Large intestine (tissue), 3 donors: ENCODE measurements at regions not wholly inside any gene's neighbourhood (a gene's known extent, or its start where the extent isn't known, plus 50 kb on each side); places are given as distances from the start of the nearest gene placed in this dataset.
A peak's percentile ranks its signal among the peaks of the same experiment; 100 is the strongest.

ENCODE experiments used
- DNase-seq, 2 donors: peaks; one replicate each; pipeline versions ENCODE4 v3.0.0 to v3.0.0-alpha.2; 2013
- H3K27ac ChIP-seq: one replicate; pipeline ENCODE4 v1.5.1; 2013; ENCODE audit warnings: low read length
- H3K27me3 ChIP-seq: 2 replicates; pipeline ENCODE4 v1.6.1; 2013; ENCODE audit warnings: low read length; ENCODE audit not compliant: control insufficient read depth, insufficient read depth
- H3K36me3 ChIP-seq: 2 replicates; pipeline ENCODE4 v1.6.1; 2013; ENCODE audit warnings: low read length; ENCODE audit not compliant: control insufficient read depth, insufficient read depth
- H3K4me1 ChIP-seq: one replicate; pipeline ENCODE4 v1.6.1; 2013; ENCODE audit warnings: low read length; ENCODE audit not compliant: control insufficient read depth, insufficient read depth
- H3K4me3 ChIP-seq: one replicate; pipeline ENCODE4 v1.5.1; 2013; ENCODE audit warnings: low read length
- H3K9me3 ChIP-seq: one replicate; pipeline ENCODE4 v1.6.1; 2013; ENCODE audit warnings: mild to moderate bottlenecking, low read depth, low read length, moderate library complexity; ENCODE audit not compliant: control insufficient read depth
- WGBS: methylation state at CpG from one replicate; pipeline ENCODE4 v1.1.5; 2013; ENCODE audit warnings: low lambda C conversion rate; ENCODE audit not compliant: insufficient coverage; 5-methylcytosine and 5-hydroxymethylcytosine counted together

DNA sequence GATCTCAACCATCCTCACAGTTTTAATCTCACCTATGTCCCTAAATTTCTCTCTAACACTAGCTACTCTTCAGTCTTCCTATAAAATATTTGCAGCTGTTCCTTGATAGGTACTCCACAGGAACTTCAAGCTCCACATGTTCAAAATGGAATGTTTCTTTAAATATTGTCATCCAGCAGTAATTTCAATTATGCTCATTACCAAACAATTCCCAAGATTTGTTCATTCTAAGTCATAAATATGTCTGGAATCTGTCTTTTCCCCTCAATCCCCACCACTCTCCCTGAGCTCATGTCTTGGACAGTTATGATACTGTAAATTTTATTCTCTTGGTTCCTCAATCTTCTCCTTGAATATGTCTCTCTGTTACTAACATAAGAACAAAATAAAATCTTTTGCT lies 214.4 kb downstream of the NRIP1 start:
- H3K9me3 ChIP-seq: no peaks in the 10 kb centered on the region
- H3K4me3 ChIP-seq: no peak overlapping the region
- DNase-seq: no peak
- no peaks in the 10 kb centered on the region for H3K27me3 ChIP-seq
- no peak overlapping the region for H3K27ac ChIP-seq
- no peaks in the 10 kb centered on the region for H3K4me1 ChIP-seq
- no peaks in the 10 kb centered on the region for H3K36me3 ChIP-seq

GRCh38 chr21:14846621-14847020 lies 218.2 kb downstream of the NRIP1 start:
- no peak for DNase-seq
- peaks cover 5% of the 10 kb centered on the region for H3K9me3 ChIP-seq
- no peaks in the 10 kb centered on the region for H3K4me1 ChIP-seq
- H3K36me3 ChIP-seq: no peaks in the 10 kb centered on the region
- H3K27ac ChIP-seq: no peak overlapping the region
- no peak overlapping the region for H3K4me3 ChIP-seq
- H3K27me3 ChIP-seq: no peaks in the 10 kb centered on the region

- Histone ChIP-seq H3K4me1 (no peaks in the 10 kb centered on the region), H3K27me3 (no peaks in the 10 kb centered on the region), H3K9me3 (peaks cover 9% of the 10 kb centered on the region), H3K36me3 (no peaks in the 10 kb centered on the region), H3K27ac (no peak overlapping the region), H3K4me3 (no peak overlapping the region)
- no peak for DNase-seq
Observed at GRCh38 chr21:14844001-14844400, 220.8 kb downstream of the NRIP1 start.

DNA sequence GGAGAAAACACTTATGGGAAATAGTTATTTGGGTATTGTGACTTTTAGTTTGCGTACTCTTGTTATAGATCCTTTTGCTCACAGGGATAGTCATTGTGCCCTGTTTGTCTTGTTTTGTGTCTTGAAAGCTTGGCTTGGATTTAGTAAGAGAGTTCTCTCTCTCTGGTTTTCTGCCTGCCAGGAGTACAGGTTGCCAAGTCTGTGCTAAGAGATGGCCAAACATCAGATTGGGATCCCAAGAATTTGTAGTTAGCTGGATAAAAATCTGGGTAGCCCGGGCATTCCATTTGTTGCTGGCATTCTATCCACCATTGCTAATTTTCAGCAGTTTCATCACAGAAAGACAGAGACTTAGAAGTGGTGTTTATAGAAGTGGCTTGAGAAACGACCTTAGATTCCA lies 222.2 kb downstream of the NRIP1 start:
- WGBS: no CpG with 5 or more reads among the region's 3 CpGs
- H3K9me3 ChIP-seq: peaks cover 9% of the 10 kb centered on the region
- DNase-seq: no peak
- no peak overlapping the region for H3K4me3 ChIP-seq
- H3K27ac ChIP-seq: no peak overlapping the region
- no peaks in the 10 kb centered on the region for H3K27me3 ChIP-seq
- no peaks in the 10 kb centered on the region for H3K4me1 ChIP-seq
- H3K36me3 ChIP-seq: no peaks in the 10 kb centered on the region

DNA sequence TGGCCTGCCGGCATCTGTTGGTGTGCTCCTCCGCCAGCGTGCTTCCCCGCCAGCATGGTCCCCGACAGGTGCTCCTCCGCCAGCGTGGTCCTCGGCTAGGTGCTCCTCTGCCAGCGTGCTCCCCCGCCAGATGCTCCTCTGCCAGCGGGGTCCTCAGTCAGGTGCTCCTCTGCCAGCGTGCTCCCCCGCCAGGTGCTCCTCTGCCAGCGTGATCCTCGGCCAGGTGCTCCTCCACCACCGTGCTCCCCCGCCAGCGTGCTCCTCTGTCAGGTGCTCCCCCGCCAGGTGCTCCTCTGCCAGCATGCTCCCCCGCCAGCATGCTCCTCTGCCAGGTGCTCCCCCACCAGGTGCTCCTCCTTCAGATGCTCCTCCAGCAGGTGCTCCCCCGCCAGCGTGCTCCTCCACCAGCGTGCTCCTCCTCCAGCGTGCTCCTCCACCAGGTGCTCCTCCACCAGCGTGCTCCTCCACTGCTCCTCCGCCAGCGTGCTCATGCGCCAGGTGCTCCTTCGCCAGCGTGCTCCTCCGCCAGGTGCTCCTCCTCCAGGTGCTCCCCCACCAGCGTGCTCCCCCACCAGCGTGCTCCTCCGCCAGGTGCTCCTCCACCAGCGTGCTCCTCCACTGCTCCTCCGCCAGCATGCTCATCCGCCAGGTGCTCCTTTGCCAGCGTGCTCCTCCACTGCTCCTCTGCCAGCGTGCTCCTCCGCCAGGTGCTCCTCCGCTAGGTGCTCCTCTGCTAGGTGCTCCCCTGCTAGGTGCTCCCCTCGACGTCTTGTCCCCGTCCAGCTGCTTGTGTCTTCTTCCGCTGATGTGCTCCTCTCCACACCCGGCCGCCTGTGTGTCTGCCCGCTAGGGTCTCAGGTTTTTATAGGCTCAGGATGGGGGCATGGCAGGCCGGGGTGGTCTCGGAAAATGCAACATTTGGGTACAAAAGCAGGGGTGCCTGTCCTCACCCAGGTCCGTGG lies 223.0 kb downstream of the NRIP1 start:
- H3K27me3 ChIP-seq: no peaks in the 10 kb centered on the region
- no peak overlapping the region for H3K4me3 ChIP-seq
- H3K4me1 ChIP-seq: no peaks in the 10 kb centered on the region
- no CpG with 5 or more reads among the region's 51 CpGs for WGBS
- peaks cover 9% of the 10 kb centered on the region for H3K9me3 ChIP-seq
- no peak overlapping the region for H3K27ac ChIP-seq
- H3K36me3 ChIP-seq: no peaks in the 10 kb centered on the region
- no peak for DNase-seq

- Histone ChIP-seq H3K4me1 (no peaks in the 10 kb centered on the region), H3K36me3 (no peaks in the 10 kb centered on the region), H3K27me3 (no peaks in the 10 kb centered on the region), H3K9me3 (peaks cover 9% of the 10 kb centered on the region), H3K4me3 (no peak overlapping the region), H3K27ac (no peak overlapping the region)
- DNase-seq: peak; percentile 12 to 21
- WGBS: no CpG with 5 or more reads among the region's 3 CpGs
Observed at GRCh38 chr21:14838400-14838799, 226.4 kb downstream of the NRIP1 start.

DNA sequence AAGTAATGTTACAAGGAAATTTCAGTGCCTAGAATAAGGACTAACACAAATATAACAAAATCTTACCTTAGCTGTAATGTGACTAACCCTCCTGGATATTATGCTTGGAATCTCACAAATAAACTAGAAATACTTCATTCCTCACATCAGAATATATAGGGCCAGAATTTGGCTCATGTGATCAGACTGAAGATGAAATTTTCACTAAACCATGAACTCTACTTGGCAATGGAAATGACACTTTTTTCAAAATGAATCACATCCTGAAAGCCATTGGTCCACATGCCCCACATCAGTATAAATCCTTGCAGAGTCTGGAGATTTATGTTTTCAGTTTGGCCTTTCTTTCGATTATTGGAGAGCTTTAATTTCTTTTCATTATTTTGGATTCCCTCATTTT lies 227.8 kb downstream of the NRIP1 start:
- no peak for DNase-seq
- WGBS: 100% methylated on average over 1 of the region's 1 CpG
- Histone ChIP-seq H3K27me3 (no peaks in the 10 kb centered on the region), H3K36me3 (no peaks in the 10 kb centered on the region), H3K9me3 (peaks cover 7% of the 10 kb centered on the region), H3K27ac (no peak overlapping the region), H3K4me3 (no peak overlapping the region), H3K4me1 (no peaks in the 10 kb centered on the region)

GRCh38 chr21:14833666-14834351 lies 231.0 kb downstream of the NRIP1 start:
- H3K4me1 ChIP-seq: no peaks in the 10 kb centered on the region
- H3K9me3 ChIP-seq: no peaks in the 10 kb centered on the region
- H3K4me3 ChIP-seq: no peak overlapping the region
- H3K27ac ChIP-seq: no peak overlapping the region
- no CpG with 5 or more reads among the region's 1 CpG for WGBS
- H3K36me3 ChIP-seq: no peaks in the 10 kb centered on the region
- DNase-seq: no peak
- H3K27me3 ChIP-seq: no peaks in the 10 kb centered on the region

DNA sequence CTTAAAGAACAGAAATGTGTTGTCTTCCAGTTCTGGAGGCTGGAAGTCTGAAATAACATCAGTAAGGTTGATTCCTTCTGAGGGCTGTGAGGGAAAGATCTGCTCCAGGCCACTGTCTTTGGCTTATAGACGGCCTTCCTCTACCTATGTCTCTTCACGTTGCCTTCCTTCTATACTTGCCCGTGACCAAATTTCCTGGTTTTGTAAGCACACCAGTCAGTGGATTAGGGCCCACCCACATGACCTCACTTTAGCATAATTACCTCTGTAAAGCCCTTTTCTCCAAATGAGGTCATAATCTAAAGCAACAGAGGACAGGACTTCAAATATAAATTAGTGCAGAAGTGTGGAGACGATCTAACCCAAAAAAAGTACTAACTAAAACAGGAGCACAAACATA lies 231.6 kb downstream of the NRIP1 start:
- DNase-seq: no peak
- H3K36me3 ChIP-seq: no peaks in the 10 kb centered on the region
- H3K4me1 ChIP-seq: no peaks in the 10 kb centered on the region
- no peaks in the 10 kb centered on the region for H3K9me3 ChIP-seq
- H3K27ac ChIP-seq: no peak overlapping the region
- no peaks in the 10 kb centered on the region for H3K27me3 ChIP-seq
- H3K4me3 ChIP-seq: no peak overlapping the region
- WGBS: 100% methylated on average over 1 of the region's 4 CpGs

GRCh38 chr21:14830307-14830706 lies 234.5 kb downstream of the NRIP1 start:
- no peak for DNase-seq
- H3K4me3 ChIP-seq: no peak overlapping the region

GRCh38 chr21:14829685-14830084 lies 235.1 kb downstream of the NRIP1 start:
- no peaks in the 10 kb centered on the region for H3K4me1 ChIP-seq
- H3K27me3 ChIP-seq: no peaks in the 10 kb centered on the region
- no peak overlapping the region for H3K4me3 ChIP-seq
- no peaks in the 10 kb centered on the region for H3K9me3 ChIP-seq
- H3K27ac ChIP-seq: no peak overlapping the region
- H3K36me3 ChIP-seq: no peaks in the 10 kb centered on the region
- whole genome bisulfite sequencing: no CpG with 5 or more reads among the region's 3 CpGs
- no peak for DNase-seq

More at GRCh38 chr21:14830307-14830706, 234.5 kb downstream of the NRIP1 start:
- H3K27me3 ChIP-seq: no peaks in the 10 kb centered on the region
- H3K4me1 ChIP-seq: no peaks in the 10 kb centered on the region
- H3K9me3 ChIP-seq: no peaks in the 10 kb centered on the region
- no CpG with 5 or more reads among the region's 3 CpGs for WGBS
- no peak overlapping the region for H3K27ac ChIP-seq
- H3K36me3 ChIP-seq: no peaks in the 10 kb centered on the region
